Spinal cord (tissue), 1 donor: ENCODE measurements at regions not wholly inside any gene's neighbourhood (a gene's known extent, or its start where the extent isn't known, plus 50 kb on each side); places are given as distances from the start of the nearest gene placed in this dataset. TPM values are rescaled to one million over a fixed set of nuclear protein-coding genes. Genes with fewer than 3 reads are reported as not detected.

Experiments used
- small RNA-seq: library from RNA; depleted of rRNA; stranded (forward); fragments of <200 nt; gene quantifications from one replicate; pipeline ENCODE3, GENCODE V24; 2014; ENCODE audit warnings: low replicate concordance

Small RNA genes lying in the stretch of these regions (small RNA-seq; reads per million reads assigned to genes)
- gene MIR378C (not detected), gene RF00019 (not detected)
